ENCODE measurements at regions not wholly inside any gene's neighbourhood (a gene's known extent, or its start where the extent isn't known, plus 50 kb on each side); places are given as distances from the start of the nearest gene placed in this dataset.

DNA sequence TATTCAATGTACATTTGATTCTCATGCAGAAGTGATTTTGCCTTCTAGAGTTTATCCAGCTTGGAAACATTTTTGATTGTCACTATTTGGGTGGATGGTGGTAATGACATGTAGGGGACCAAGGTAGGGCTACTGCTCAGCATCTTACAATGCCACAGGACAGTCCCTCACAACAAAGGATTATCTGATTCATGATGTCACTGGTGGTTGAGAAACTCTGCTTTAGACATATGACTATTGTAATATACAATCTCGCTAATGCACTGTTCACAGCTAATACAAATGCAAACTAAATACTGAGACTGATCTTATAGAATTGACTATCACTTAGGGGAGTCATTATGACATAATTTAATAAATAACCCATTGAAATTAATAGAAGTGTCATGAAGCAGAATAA is 60.4 kb upstream of the BTG1 start:
- no peak for TF ChIP-seq YY1 (IDR thresholded peaks at IDR 0.05; ENCODE audit: insufficient read depth, insufficient read length)
- no peak for TF ChIP-seq ZNF274 (IDR thresholded peaks at IDR 0.05; ENCODE audit: low read depth, low read length)
- TF ChIP-seq SUZ12 (IDR thresholded peaks at IDR 0.05; ENCODE audit: extremely low read depth, insufficient read depth, insufficient read length), result no peak
